ENCODE measurements at regions not wholly inside any gene's neighbourhood (a gene's known extent, or its start where the extent isn't known, plus 50 kb on each side); places are given as distances from the start of the nearest gene placed in this dataset.

DNA sequence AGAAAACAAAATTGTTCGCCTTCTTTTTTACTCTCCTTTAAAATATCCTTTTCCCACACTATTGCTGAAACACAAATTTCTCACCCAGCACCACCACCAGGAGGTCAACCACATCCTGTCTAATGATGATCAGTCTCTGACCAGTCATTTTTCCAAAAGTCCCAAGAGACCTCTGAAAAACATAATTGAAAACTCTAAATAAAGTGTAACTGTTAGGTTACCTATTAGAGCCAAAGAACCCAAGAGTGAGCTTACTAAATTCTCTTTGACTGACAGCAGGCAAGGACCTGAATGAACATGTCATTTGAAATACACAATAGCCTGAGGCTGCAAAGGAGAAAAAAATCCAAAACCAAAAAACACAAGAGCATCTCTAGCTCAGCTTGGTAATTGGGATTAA is 735.4 kb downstream of the CBLN4 start:
- no peak overlapping the region for H3K27ac ChIP-seq (ENCODE audit: low read depth in 2 of 2, low read length in 1 of 2)
- no peaks in the 10 kb centered on the region for H3K4me1 ChIP-seq (ENCODE audit: control insufficient read depth in 2 of 2, insufficient read depth in 2 of 2, low read length in 1 of 2)
- no peaks in the 10 kb centered on the region for H3K36me3 ChIP-seq (ENCODE audit: control insufficient read depth in 2 of 2, insufficient read depth in 2 of 2, low read length in 1 of 2)
- no peaks in the 10 kb centered on the region for H3K9me3 ChIP-seq (ENCODE audit: control insufficient read depth in 2 of 2, insufficient read depth in 1 of 2, low read depth in 1 of 2, low read length in 1 of 2)
- WGBS, 2 donors = 85 to 97% methylated on average over 1 of the region's 1 CpG
- H3K27me3 ChIP-seq (ENCODE audit: control insufficient read depth in 1 of 2, insufficient read depth in 2 of 2, low read length in 2 of 2) = no peaks in the 10 kb centered on the region
- H3K4me3 ChIP-seq (ENCODE audit: low read depth in 1 of 2, low read length in 2 of 2) = no peak overlapping the region

DNA sequence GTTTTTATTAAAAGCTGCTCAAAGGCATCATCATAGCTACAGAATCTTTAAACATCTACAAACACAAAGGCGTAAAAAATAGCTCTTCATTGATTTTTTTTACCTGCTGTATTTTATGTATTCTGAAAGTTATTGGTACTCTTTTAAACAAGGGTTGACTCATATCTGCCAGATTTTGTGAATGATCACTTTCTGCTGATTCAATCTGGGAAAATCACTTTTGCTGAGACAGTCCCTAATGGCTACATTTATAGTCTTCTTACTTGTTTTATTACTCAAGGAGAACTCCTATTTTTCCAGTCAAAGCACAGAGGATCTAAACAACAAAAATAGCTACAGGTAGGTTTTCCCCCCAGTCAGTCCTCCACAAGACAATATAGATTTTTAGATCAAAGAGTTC is 739.0 kb downstream of the CBLN4 start:
- H3K9me3 ChIP-seq (ENCODE audit: control insufficient read depth in 2 of 2, insufficient read depth in 1 of 2, low read depth in 1 of 2, low read length in 1 of 2) = no peaks in the 10 kb centered on the region
- H3K27ac ChIP-seq (ENCODE audit: low read depth in 2 of 2, low read length in 1 of 2) = no peak overlapping the region
- H3K4me3 ChIP-seq (ENCODE audit: low read depth in 1 of 2, low read length in 2 of 2) = no peak overlapping the region
- no peaks in the 10 kb centered on the region for H3K27me3 ChIP-seq (ENCODE audit: control insufficient read depth in 1 of 2, insufficient read depth in 2 of 2, low read length in 2 of 2)
- H3K36me3 ChIP-seq (ENCODE audit: control insufficient read depth in 2 of 2, insufficient read depth in 2 of 2, low read length in 1 of 2) = no peaks in the 10 kb centered on the region
- H3K4me1 ChIP-seq (ENCODE audit: control insufficient read depth in 2 of 2, insufficient read depth in 2 of 2, low read length in 1 of 2) = no peaks in the 10 kb centered on the region
- WGBS, 2 donors = 74 to 81% methylated on average over 1 of the region's 1 CpG

DNA sequence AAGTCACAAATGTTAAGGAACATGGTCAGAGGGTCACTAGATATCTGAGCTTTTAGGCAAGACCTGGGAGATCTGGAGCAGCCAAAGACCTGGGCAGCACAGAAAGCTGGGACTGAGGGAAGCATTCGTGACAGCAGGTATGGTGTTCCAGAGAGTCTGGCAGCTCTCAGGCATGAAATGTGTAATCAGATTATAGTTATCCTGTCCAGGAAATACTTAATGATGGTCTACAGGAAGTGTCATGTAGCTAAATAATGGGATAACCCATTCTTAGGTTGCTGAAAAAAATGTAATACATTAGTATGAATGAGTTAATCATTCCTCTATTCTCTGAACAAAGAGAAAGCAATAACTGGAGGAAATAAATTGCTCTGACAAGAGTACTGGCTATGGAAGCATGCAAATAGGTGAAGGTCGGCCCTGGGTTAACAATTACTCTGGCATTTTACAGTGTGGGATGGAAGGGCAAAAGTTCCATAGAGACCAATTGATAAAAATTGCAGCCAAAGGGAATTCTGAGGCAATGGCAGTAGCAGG is 740.5 kb downstream of the CBLN4 start:
- 68 to 76% methylated on average over 2 of the region's 2 CpGs for WGBS, 2 donors
- H3K9me3 ChIP-seq (ENCODE audit: control insufficient read depth in 2 of 2, insufficient read depth in 1 of 2, low read depth in 1 of 2, low read length in 1 of 2) = no peaks in the 10 kb centered on the region
- no peaks in the 10 kb centered on the region for H3K36me3 ChIP-seq (ENCODE audit: control insufficient read depth in 2 of 2, insufficient read depth in 2 of 2, low read length in 1 of 2)
- H3K27ac ChIP-seq (ENCODE audit: low read depth in 2 of 2, low read length in 1 of 2) = no peak overlapping the region
- no peak overlapping the region for H3K4me3 ChIP-seq (ENCODE audit: low read depth in 1 of 2, low read length in 2 of 2)
- no peaks in the 10 kb centered on the region for H3K27me3 ChIP-seq (ENCODE audit: control insufficient read depth in 1 of 2, insufficient read depth in 2 of 2, low read length in 2 of 2)
- no peaks in the 10 kb centered on the region for H3K4me1 ChIP-seq (ENCODE audit: control insufficient read depth in 2 of 2, insufficient read depth in 2 of 2, low read length in 1 of 2)

DNA sequence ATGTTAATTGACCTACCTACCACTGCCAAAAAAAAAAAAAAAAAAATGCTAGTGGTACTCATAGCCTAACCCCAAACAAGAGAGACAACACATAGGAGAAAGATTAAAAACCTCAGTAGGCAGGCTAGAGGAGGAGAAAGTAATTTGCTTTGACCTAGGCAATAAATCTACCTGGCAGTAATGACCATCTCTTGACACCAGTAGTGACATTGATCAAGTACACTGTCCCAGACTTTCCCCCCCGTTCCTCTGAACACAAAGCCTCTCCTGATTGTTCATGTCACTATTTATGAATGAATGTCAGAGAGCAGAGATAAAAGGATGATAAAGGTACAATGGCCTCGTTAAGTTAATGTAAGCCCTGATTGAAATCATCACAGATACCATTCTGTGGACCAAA is 746.8 kb downstream of the CBLN4 start:
- H3K36me3 ChIP-seq (ENCODE audit: control insufficient read depth in 2 of 2, insufficient read depth in 2 of 2, low read length in 1 of 2) = no peaks in the 10 kb centered on the region
- no peaks in the 10 kb centered on the region for H3K4me1 ChIP-seq (ENCODE audit: control insufficient read depth in 2 of 2, insufficient read depth in 2 of 2, low read length in 1 of 2)
- WGBS, 2 donors = 36 to 56% methylated on average over 2 of the region's 2 CpGs
- H3K27ac ChIP-seq (ENCODE audit: low read depth in 2 of 2, low read length in 1 of 2) = no peak overlapping the region
- no peaks in the 10 kb centered on the region for H3K9me3 ChIP-seq (ENCODE audit: control insufficient read depth in 2 of 2, insufficient read depth in 1 of 2, low read depth in 1 of 2, low read length in 1 of 2)
- no peak overlapping the region for H3K4me3 ChIP-seq (ENCODE audit: low read depth in 1 of 2, low read length in 2 of 2)
- no peaks in the 10 kb centered on the region for H3K27me3 ChIP-seq (ENCODE audit: control insufficient read depth in 1 of 2, insufficient read depth in 2 of 2, low read length in 2 of 2)

DNA sequence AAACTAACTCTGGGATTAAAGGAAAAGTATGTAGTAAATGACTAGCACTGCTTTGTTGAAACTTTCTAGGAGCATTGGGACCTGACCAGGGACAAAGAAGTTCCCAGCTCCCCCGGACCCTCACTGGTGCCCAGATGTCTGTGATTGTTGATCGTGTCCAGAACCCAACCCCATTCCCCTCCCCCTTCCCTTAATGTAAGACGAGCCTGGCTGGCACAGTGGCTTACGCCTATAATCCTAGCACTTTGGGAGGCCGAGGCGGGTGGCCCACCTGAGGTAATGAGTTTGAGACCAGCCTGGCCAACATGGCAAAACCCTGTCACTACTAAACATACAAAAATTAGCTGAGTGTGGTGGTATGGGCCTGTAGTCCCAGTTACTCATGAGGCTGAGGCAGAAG is 750.3 kb downstream of the CBLN4 start:
- H3K27me3 ChIP-seq (ENCODE audit: control insufficient read depth in 1 of 2, insufficient read depth in 2 of 2, low read length in 2 of 2) = no peaks in the 10 kb centered on the region
- 81 to 84% methylated on average over 6 of the region's 6 CpGs for WGBS, 2 donors
- H3K4me1 ChIP-seq (ENCODE audit: control insufficient read depth in 2 of 2, insufficient read depth in 2 of 2, low read length in 1 of 2) = no peaks in the 10 kb centered on the region
- H3K9me3 ChIP-seq (ENCODE audit: control insufficient read depth in 2 of 2, insufficient read depth in 1 of 2, low read depth in 1 of 2, low read length in 1 of 2) = peaks cover 0 to 3% of the 10 kb centered on the region in 2 donors
- no peaks in the 10 kb centered on the region for H3K36me3 ChIP-seq (ENCODE audit: control insufficient read depth in 2 of 2, insufficient read depth in 2 of 2, low read length in 1 of 2)
- H3K4me3 ChIP-seq (ENCODE audit: low read depth in 1 of 2, low read length in 2 of 2) = no peak overlapping the region
- H3K27ac ChIP-seq (ENCODE audit: low read depth in 2 of 2, low read length in 1 of 2) = no peak overlapping the region

DNA sequence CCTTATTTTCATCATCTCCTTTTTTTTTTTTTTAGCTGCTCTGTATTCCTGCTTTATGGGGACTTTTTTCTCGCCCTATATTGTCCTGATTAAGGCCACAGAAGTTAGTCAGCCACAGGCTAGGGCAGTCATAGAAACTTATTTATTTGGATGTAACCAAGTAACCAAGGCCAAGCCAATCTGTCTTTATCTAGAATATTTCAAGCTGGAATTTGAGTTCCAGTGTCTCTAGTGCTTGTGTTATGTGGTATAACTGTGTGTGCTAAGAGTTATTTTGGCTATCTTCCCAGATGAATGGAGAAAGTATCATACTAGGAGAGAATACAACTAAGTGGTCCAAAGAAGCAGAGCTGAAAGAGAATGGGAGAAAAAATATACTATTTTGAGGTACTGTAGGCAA is 751.5 kb downstream of the CBLN4 start:
- 48 to 53% methylated on average over 1 of the region's 1 CpG for WGBS, 2 donors
- peaks cover 0 to 3% of the 10 kb centered on the region in 2 donors for H3K9me3 ChIP-seq (ENCODE audit: control insufficient read depth in 2 of 2, insufficient read depth in 1 of 2, low read depth in 1 of 2, low read length in 1 of 2)

DNA sequence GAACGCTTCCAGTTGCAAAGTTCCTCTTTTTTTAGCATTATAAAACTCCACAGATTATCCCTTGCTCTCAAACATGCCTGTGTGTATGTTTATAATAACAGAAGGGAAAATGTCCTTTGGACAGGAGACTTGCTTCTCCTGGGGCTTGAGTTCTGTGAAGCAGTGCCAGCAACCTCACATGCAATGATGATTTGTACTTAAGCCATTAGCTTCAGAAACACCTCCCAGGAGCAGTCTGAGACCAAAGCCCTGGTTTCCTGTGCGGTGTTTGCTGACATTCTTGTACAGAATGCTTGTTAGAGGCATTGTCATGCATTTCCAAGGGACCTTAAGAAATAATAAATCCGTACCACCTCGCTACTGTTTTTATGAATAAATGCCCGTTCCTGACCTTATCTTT is 752.8 kb downstream of the CBLN4 start:
- H3K9me3 ChIP-seq (ENCODE audit: control insufficient read depth in 2 of 2, insufficient read depth in 1 of 2, low read depth in 1 of 2, low read length in 1 of 2) = peaks cover 0 to 3% of the 10 kb centered on the region in 2 donors
- no peak overlapping the region for H3K4me3 ChIP-seq (ENCODE audit: low read depth in 1 of 2, low read length in 2 of 2)
- no peak overlapping the region for H3K27ac ChIP-seq (ENCODE audit: low read depth in 2 of 2, low read length in 1 of 2)
- no peaks in the 10 kb centered on the region for H3K27me3 ChIP-seq (ENCODE audit: control insufficient read depth in 1 of 2, insufficient read depth in 2 of 2, low read length in 2 of 2)
- WGBS, 2 donors = 25 to 53% methylated on average over 5 of the region's 5 CpGs
- H3K4me1 ChIP-seq (ENCODE audit: control insufficient read depth in 2 of 2, insufficient read depth in 2 of 2, low read length in 1 of 2) = no peaks in the 10 kb centered on the region
- no peaks in the 10 kb centered on the region for H3K36me3 ChIP-seq (ENCODE audit: control insufficient read depth in 2 of 2, insufficient read depth in 2 of 2, low read length in 1 of 2)

More for the DNA sequence above, 751.5 kb downstream of the CBLN4 start:
- H3K27ac ChIP-seq (ENCODE audit: low read depth in 2 of 2, low read length in 1 of 2) = no peak overlapping the region
- no peaks in the 10 kb centered on the region for H3K4me1 ChIP-seq (ENCODE audit: control insufficient read depth in 2 of 2, insufficient read depth in 2 of 2, low read length in 1 of 2)
- no peaks in the 10 kb centered on the region for H3K27me3 ChIP-seq (ENCODE audit: control insufficient read depth in 1 of 2, insufficient read depth in 2 of 2, low read length in 2 of 2)
- H3K4me3 ChIP-seq (ENCODE audit: low read depth in 1 of 2, low read length in 2 of 2) = no peak overlapping the region
- no peaks in the 10 kb centered on the region for H3K36me3 ChIP-seq (ENCODE audit: control insufficient read depth in 2 of 2, insufficient read depth in 2 of 2, low read length in 1 of 2)

DNA sequence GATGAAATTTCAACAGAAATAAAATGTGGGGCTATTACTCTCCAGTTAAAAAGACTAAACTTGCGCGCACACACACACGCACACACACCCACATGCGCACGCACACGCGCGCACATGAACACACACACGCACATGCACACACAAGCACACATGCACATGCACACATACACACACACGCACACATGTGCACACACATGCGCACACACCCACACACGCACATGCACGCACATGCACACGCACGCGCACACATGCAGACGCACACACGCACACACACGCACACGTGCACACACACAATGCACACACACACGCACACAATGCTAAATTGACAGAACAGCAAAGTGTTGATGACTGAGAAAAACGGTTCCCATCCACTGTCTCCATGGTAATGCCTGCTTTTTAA is 754.1 kb downstream of the CBLN4 start:
- H3K27me3 ChIP-seq (ENCODE audit: control insufficient read depth in 1 of 2, insufficient read depth in 2 of 2, low read length in 2 of 2) = no peaks in the 10 kb centered on the region
- H3K36me3 ChIP-seq (ENCODE audit: control insufficient read depth in 2 of 2, insufficient read depth in 2 of 2, low read length in 1 of 2) = no peaks in the 10 kb centered on the region
- peaks cover 0 to 3% of the 10 kb centered on the region in 2 donors for H3K9me3 ChIP-seq (ENCODE audit: control insufficient read depth in 2 of 2, insufficient read depth in 1 of 2, low read depth in 1 of 2, low read length in 1 of 2)
- H3K4me1 ChIP-seq (ENCODE audit: control insufficient read depth in 2 of 2, insufficient read depth in 2 of 2, low read length in 1 of 2) = no peaks in the 10 kb centered on the region
- WGBS, 2 donors = 95 to 96% methylated on average over 22 of the region's 22 CpGs
- H3K4me3 ChIP-seq (ENCODE audit: low read depth in 1 of 2, low read length in 2 of 2) = no peak overlapping the region
- H3K27ac ChIP-seq (ENCODE audit: low read depth in 2 of 2, low read length in 1 of 2) = no peak overlapping the region

DNA sequence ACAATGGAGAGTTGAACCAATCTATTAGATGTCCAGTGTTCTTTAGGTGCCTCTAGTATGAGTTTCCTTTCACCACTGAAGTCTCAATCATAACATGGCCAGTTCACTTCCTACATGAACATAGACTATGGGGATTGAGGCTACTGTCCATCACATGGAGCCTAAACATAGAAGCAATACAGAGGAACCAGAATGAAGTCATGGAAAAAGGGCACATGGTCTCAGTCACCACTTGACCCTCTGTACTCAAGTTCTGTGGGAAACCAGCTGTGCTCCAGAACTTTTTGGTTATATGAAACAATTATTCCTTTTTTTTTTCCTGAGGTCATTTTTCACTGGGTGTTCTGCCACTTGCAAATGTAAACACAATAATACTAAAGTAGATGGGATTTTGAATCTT is 762.5 kb downstream of the CBLN4 start:
- H3K4me1 ChIP-seq (ENCODE audit: control insufficient read depth in 2 of 2, insufficient read depth in 2 of 2, low read length in 1 of 2) = no peaks in the 10 kb centered on the region
- no peaks in the 10 kb centered on the region for H3K36me3 ChIP-seq (ENCODE audit: control insufficient read depth in 2 of 2, insufficient read depth in 2 of 2, low read length in 1 of 2)
- H3K27me3 ChIP-seq (ENCODE audit: control insufficient read depth in 1 of 2, insufficient read depth in 2 of 2, low read length in 2 of 2) = no peaks in the 10 kb centered on the region
- no peaks in the 10 kb centered on the region for H3K9me3 ChIP-seq (ENCODE audit: control insufficient read depth in 2 of 2, insufficient read depth in 1 of 2, low read depth in 1 of 2, low read length in 1 of 2)
- H3K27ac ChIP-seq (ENCODE audit: low read depth in 2 of 2, low read length in 1 of 2) = no peak overlapping the region
- H3K4me3 ChIP-seq (ENCODE audit: low read depth in 1 of 2, low read length in 2 of 2) = no peak overlapping the region

DNA sequence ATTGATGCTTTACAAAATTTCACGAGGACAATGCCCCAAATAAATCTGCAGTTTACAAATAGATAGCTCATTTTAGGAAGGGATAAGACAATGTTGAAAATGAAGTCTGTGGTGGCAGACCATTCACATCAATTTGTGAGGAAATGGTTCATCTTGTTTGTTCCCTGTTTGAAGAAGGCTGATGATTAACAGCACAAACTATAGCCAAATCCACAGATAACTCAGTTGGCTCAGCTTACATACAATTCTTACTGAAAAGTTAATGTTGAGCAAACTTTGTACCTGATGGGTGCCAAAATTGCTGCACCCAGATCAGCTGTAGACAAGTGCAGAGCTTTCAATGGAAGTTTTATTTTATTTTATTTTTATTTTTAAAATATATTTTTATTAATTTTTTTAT is 763.9 kb downstream of the DOK5 start:
- no peaks in the 10 kb centered on the region for H3K9me3 ChIP-seq (ENCODE audit: control insufficient read depth in 2 of 2, insufficient read depth in 1 of 2, low read depth in 1 of 2, low read length in 1 of 2)
- H3K36me3 ChIP-seq (ENCODE audit: control insufficient read depth in 2 of 2, insufficient read depth in 2 of 2, low read length in 1 of 2) = no peaks in the 10 kb centered on the region
- H3K4me1 ChIP-seq (ENCODE audit: control insufficient read depth in 2 of 2, insufficient read depth in 2 of 2, low read length in 1 of 2) = no peaks in the 10 kb centered on the region
- no peak overlapping the region for H3K4me3 ChIP-seq (ENCODE audit: low read depth in 1 of 2, low read length in 2 of 2)
- H3K27me3 ChIP-seq (ENCODE audit: control insufficient read depth in 1 of 2, insufficient read depth in 2 of 2, low read length in 2 of 2) = no peaks in the 10 kb centered on the region
- no peak overlapping the region for H3K27ac ChIP-seq (ENCODE audit: low read depth in 2 of 2, low read length in 1 of 2)
- WGBS, 2 donors = 41 to 56% methylated on average over 1 of the region's 1 CpG
